HG02678 (cell line): ENCODE measurements at regions not wholly inside any gene's neighbourhood (a gene's known extent, or its start where the extent isn't known, plus 50 kb on each side); places are given as distances from the start of the nearest gene placed in this dataset.

Experiments used
- ATAC-seq: cut with Tn5 transposase; IDR thresholded peaks from one replicate; pipeline ENCODE4 v1.9.1; 2021; ENCODE audit warnings: mild to moderate bottlenecking, moderate library complexity; ENCODE audit not compliant: unreplicated experiment

GRCh38 chr14:99038431-99038820, 233.6 kb downstream of the BCL11B start:
- ATAC-seq = no peak

- ATAC-seq = no peak
These were observed 232.5 kb downstream of the BCL11B start for GRCh38 chr14:99039331-99040041.

- ATAC-seq = no peak
These were observed 231.9 kb downstream of the BCL11B start for GRCh38 chr14:99040052-99040451.

- ATAC-seq = no peak
These were observed 231.3 kb downstream of the BCL11B start for GRCh38 chr14:99040711-99041110.

- no peak for ATAC-seq
These were observed 230.7 kb downstream of the BCL11B start for GRCh38 chr14:99041141-99041819.

- ATAC-seq = no peak
These were observed 230.2 kb downstream of the BCL11B start for GRCh38 chr14:99041820-99042174.

- ATAC-seq = no peak
These were observed 229.4 kb downstream of the BCL11B start for GRCh38 chr14:99042381-99043266.

- no peak for ATAC-seq
These were observed 228.8 kb downstream of the BCL11B start for GRCh38 chr14:99043267-99043615.

GRCh38 chr14:99043756-99044155, 228.2 kb downstream of the BCL11B start:
- no peak for ATAC-seq

GRCh38 chr14:99047441-99048031, 224.5 kb downstream of the BCL11B start:
- ATAC-seq = no peak

- no peak for ATAC-seq
These were observed 221.7 kb downstream of the BCL11B start for GRCh38 chr14:99050309-99050708.

GRCh38 chr14:99052467-99052866, 219.5 kb downstream of the BCL11B start:
- ATAC-seq = no peak

- no peak for ATAC-seq
These were observed 217.0 kb downstream of the BCL11B start for GRCh38 chr14:99055019-99055418.

- ATAC-seq = no peak
These were observed 216.2 kb downstream of the BCL11B start for GRCh38 chr14:99055816-99056215.

GRCh38 chr14:99057576-99058083, 214.4 kb downstream of the BCL11B start:
- ATAC-seq = no peak

- ATAC-seq = no peak
These were observed 213.5 kb downstream of the BCL11B start for GRCh38 chr14:99058542-99058941.

GRCh38 chr14:99062216-99062615, 209.8 kb downstream of the BCL11B start:
- no peak for ATAC-seq

GRCh38 chr14:99062772-99063418, 209.1 kb downstream of the BCL11B start:
- ATAC-seq = no peak

GRCh38 chr14:99063620-99064225, 208.3 kb downstream of the BCL11B start:
- ATAC-seq = no peak

- ATAC-seq = no peak
These were observed 207.6 kb downstream of the BCL11B start for GRCh38 chr14:99064262-99064954.
